ENCODE measurements at regions not wholly inside any gene's neighbourhood (a gene's known extent, or its start where the extent isn't known, plus 50 kb on each side); places are given as distances from the start of the nearest gene placed in this dataset.

DNA sequence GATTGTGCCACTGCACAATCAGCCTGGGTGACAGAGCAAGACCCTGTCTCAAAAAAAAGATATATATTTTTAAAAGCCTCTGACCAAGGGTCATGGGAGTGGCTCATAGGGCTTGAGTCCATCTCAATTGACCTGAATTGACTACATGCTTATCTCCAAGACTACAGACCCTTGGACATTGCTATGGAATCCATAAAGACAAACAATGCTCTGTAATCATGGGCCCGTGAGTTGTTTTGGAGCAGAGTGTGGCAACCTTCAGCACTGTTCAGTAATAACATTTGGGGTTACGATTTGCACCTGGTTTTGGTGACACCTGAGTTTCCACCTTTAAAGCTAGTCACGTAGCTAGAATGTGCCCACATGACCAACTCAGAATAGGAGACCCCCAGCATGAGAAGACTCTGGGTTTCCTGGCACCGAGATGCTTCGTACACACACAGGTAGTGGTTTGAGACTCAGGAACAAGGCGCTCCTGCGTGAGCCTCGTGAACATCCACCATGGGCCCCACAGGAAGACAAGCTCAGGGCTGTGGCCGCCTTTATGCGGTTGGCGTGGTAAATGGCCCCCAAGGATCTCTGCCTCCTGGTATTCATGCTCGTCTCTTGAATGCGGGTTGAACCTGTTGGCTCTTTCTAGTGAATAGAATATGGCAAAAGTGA lies 66.6 kb upstream of the RPH3AL start:
- TF ChIP-seq, protein P1, sequence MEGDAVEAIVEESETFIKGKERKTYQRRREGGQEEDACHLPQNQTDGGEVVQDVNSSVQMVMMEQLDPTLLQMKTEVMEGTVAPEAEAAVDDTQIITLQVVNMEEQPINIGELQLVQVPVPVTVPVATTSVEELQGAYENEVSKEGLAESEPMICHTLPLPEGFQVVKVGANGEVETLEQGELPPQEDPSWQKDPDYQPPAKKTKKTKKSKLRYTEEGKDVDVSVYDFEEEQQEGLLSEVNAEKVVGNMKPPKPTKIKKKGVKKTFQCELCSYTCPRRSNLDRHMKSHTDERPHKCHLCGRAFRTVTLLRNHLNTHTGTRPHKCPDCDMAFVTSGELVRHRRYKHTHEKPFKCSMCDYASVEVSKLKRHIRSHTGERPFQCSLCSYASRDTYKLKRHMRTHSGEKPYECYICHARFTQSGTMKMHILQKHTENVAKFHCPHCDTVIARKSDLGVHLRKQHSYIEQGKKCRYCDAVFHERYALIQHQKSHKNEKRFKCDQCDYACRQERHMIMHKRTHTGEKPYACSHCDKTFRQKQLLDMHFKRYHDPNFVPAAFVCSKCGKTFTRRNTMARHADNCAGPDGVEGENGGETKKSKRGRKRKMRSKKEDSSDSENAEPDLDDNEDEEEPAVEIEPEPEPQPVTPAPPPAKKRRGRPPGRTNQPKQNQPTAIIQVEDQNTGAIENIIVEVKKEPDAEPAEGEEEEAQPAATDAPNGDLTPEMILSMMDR (IDR thresholded peaks at IDR 0.05; ENCODE audit: poor library complexity, severe bottlenecking): no peak
- no peak for TF ChIP-seq POLR2AphosphoS5 (IDR thresholded peaks at IDR 0.05)
- TF ChIP-seq EP300 (conservative IDR thresholded peaks at IDR 0.05; ENCODE audit: poor library complexity, severe bottlenecking): no peak
- no peak for TF ChIP-seq EZH2 (IDR thresholded peaks at IDR 0.05; ENCODE audit: borderline replicate concordance, insufficient read depth, low read length, poor library complexity, severe bottlenecking)
- TF ChIP-seq MXI1 (conservative IDR thresholded peaks at IDR 0.05; ENCODE audit: poor library complexity, severe bottlenecking): no peak
- TF ChIP-seq TAF1 (IDR thresholded peaks at IDR 0.05; ENCODE audit: low read depth): no peak

Measured in neural cell (in vitro differentiated cells).